GM18867 (cell line): ENCODE measurements at regions not wholly inside any gene's neighbourhood (a gene's known extent, or its start where the extent isn't known, plus 50 kb on each side); places are given as distances from the start of the nearest gene placed in this dataset.

ENCODE experiments used
- ATAC-seq: cut with Tn5 transposase; IDR thresholded peaks from one replicate; pipeline ENCODE4 v1.9.1; 2021; ENCODE audit warnings: mild to moderate bottlenecking, moderate library complexity; ENCODE audit not compliant: unreplicated experiment

DNA sequence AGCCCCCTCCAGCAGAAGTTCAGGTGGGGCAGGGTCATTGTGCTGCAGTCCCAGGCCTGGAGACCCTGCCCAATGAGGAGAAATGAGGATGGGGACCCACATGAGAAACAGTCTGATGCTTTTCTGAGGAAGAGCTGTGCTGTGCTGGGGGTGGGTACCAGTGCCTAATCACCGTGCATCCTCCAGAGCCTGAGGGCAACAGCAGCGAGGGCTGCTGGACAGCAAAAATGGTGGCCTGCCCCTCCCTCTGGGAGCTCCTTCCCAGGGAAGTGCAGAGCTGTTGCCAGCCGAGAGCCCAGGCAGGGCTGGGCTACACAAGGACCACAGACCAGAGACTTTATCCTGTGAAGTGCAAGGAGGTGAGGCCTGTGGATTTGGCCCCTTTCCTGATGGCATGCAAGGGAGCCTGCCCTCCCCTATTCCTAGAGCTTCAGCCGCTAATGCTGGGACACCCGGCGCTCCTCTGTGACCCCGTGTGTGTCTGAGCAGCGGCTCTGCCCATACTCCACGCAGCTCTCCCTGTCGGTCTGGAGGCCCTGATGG lies 134.8 kb downstream of the DSEL start:
- no peak for ATAC-seq

DNA sequence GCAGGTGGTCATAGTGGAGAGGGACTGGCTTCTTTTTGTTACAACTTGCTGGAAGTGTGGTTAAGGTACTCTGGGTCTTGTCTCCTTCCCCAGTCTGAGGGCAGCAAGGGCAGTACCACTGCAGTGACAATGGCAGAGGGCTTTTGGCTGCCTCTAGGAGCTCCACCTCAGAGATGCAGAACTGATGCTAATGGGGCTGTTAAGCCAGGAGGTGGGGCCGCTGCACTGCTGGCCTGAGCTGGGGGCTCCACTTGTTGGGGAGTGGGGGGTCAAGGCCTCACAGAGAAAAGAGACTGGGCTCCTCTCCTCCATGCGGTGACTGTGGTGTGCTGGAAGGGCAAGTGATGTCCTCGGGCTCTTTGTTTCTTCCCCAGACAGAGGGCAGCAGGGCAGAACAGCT lies 135.7 kb downstream of the DSEL start:
- no peak for ATAC-seq

DNA sequence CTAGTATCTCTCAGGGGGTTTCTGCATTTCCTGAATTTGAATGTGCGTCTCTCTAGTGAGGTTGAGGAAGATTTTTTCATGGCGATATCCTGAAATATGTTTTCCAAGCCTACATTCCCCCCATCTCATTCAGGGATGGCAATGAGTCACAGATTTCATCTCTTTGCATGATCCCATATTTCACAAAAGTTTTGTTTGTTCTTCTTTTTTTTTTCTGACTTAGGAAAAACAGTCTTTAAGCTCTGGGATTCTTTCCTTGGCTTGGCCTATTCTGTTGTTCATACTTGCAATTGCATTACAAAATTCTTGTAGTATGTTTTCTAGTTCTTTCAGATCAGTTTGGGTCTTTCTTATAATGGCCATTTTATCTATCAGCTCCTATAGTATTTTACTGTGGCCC lies 136.5 kb downstream of the DSEL start:
- ATAC-seq: no peak

DNA sequence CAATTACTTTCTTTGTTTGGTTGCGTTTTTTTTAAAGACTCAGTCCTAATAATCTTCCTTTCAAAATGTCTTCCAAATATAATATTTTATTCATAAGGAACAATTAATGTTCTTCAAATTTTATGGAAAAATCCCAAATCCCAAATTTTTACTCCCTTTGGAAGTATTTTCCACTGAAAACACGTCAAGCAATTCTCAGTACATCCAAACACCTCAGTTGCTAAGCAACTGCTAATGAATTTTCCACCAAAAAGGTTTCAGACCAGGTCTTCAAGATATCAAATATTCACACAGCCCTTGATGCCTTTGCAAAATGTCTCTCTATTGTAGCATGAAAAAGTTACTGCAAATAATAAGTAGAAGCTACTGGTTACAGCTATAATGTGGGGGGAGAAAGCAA lies 140.1 kb downstream of the DSEL start:
- no peak for ATAC-seq

DNA sequence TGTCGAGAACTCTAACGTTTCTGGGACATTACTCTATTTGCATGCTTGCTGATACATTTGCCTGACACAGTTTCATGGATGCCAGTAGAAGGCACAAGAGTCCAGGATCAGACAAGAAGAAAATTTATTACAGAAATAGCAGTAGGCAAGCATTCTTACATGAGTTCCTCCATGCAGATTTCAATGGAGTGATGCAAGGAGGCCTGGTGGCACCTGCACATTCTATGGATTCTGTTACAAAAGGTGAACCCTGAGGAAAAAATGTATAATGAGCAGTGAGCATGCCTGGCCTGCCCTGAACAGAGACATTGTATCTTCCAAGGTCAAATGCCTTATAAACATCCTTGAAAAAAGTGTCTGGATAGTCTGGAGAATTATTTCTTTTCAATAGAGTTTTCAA lies 142.9 kb downstream of the DSEL start:
- no peak for ATAC-seq

DNA sequence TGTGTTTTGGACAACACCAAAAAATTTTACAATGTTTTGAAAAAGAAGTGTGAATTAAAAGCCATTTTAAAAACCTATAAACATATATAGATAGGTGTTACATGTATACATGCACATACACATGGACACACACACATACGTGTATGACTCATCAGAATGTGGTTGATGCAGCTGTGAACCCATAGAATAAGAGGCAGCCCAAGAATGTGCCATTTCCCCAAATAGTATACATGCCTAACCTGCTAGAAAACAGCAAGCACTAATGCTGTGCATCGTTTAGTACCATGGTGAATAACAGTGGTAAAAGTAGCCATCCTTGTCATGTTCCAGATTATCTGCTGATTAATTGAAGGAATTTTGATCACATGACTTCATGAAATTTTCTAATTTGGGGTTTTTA lies 149.0 kb downstream of the DSEL start:
- no peak for ATAC-seq

DNA sequence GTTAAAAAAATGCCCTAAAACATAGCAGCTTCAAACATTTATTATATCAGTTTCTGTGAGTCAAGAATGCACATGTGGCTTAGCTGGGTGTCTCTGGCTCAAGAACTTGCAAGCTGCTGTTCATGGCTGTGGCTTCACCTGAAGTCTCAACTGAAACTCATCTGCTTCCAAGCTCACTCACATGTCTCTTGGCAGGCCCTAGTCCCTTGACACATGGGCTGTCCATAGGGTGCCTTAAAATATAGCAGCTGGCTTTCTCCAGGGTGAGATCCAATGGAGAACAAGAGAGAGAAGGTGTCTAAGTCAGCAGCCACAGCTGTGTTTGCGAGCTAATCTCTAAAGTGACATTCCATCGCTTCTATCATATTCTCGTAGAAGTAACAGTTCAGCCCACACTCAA lies 152.8 kb downstream of the DSEL start:
- no peak for ATAC-seq

DNA sequence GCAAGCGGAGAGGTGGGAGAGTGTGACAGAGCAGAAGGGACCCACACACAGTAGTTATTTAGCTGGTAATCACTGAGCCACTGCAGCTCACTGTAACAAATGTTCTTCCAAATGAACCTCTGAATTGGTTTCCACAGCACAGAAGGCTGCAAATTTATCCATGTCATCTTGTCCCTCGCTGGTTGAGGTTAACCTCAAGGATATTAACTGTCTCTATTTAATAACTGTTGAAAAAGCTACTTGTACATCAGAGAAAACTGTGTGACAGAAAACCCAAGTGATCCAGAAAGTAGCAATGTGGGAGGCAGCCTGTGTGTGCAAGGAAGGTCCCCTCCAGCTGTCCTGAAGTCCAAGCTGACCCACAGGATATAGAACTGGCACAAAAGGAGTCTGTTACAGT lies 153.6 kb downstream of the DSEL start:
- ATAC-seq: no peak

DNA sequence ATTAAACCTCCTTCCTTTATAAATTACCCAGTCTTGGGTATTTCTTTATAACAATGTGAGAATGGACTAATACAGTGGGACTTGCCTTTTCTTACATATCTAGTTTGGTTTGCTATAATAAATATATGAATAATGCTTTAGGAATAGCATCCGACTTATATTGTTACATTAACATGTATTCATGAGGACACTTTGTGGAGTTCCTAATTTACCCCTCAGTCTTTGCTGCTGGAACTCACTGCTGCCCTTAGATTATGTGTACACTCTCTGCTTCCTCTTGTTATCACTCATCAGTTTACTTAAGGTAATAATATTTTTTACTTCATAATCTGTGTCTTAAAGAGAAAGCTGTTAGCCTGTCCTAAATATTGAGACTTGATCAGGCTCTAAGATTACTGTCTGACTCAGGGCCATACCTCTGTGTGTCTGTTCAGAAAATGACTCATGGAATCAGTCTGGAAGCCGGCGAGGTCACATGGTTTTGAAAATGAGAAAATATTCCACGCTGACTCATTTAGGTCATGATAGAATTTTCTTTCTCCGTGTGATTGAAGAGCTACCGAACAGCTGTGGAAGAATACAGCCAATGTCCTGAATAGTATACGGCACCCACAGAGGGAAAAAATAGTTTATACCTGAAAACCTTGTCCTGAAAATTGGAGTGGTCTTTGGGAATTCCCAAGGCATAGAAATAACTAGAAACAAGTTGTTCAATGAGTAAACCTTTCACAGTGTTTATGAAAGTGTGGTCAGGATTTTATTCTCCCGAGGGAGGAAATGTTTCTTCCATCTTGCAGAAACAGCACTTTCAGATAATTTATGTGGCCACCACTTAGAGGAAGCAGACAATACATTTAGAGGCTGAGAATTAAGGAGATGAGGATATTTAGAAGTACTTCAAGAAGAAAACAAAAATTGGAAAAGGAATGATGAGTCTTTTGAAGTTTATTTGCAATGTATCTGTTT lies 156.4 kb downstream of the DSEL start:
- peak; percentile 60 for ATAC-seq

DNA sequence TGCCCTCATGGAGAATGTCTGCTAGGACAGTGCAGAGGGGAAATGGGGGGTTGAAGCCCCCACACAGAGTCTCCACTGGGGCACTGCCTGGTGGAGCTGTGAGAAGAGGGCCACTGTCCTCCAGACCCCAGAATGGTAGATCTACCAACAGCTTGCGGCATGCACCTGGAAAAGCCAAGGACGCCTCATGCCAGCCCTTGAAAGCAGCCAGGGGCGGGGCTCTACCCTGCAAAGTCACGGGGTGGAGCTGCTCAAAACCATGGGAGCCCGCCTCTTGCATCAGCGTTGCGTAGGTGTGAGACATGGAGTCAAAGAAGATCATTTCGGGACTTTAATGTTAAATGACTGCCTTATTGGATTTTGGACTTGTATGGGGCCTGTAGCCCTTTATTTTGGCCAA lies 157.6 kb downstream of the DSEL start:
- ATAC-seq: no peak

DNA sequence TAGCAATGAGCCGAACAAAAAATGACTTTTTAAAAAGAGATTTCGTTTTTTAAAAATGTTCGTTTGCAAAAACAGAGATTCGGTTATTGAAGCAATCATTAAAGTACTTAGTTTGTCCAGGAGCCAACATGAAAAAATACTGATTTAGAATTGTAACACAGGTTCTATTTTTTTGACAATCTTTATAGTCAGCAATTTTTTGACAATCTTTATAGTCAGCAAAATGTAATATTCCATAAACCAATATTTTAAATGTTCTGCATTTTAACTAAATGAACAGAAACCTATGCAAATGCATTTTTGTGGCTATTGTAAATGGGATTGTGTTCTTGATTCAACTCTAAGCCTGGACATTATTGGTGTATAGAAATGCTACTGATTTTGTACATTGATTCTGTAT lies 161.8 kb downstream of the DSEL start:
- ATAC-seq: no peak

DNA sequence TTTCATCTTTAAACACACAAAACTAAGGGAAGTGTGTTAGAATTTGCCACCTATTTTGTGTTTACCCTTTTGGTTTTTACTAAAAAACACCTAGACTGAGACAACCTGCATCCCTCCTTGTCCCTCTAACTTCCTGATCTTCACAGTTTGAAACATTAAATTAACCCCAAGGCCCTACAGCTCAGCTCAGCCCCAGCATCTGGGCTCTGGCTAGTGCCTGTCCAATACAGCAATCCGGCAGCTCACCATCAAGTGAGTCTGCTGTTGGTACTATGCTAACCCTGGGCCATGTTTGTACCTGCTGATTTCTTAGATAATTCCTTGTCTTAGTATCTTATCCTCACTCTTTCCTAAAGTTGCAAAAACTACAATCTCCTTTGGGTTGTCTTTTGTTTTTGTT lies 162.4 kb downstream of the DSEL start:
- ATAC-seq: no peak

DNA sequence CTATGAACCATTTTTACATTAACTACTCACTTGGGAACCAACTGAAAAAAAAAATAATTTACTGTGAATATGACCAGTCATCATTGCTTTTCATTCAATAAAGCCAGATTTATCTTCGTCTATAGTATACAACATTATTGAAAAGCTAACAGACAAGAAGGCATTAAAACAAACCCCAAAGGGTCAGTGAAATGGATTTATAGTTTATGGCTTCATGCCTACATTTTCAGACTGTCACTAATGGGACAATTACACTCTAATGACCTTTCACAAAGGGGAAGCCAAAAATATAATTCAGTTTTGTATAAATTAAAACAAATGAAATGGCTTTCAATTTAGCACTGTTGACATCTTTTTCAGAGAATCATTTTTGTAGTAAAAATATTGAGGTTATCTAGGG lies 169.1 kb downstream of the DSEL start:
- no peak for ATAC-seq

DNA sequence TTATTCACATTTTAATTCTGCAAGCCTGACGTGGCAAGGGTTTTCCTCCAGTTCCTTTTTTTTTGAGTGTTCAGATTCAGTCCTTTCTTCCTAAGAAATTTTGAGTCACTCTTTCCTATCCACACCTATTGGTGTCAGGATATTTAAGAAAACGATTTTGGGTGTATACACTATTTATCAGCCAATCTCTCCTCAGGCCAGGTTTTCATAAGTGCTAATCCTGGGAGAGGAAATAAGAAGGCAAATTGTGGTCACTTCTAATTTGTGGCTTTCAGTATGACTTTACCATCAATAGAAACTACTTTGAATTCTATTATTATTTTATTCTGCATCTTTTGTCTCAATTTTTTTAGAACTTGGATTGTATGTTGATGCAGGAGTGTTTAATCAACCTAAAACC lies 174.4 kb downstream of the DSEL start:
- no peak for ATAC-seq

DNA sequence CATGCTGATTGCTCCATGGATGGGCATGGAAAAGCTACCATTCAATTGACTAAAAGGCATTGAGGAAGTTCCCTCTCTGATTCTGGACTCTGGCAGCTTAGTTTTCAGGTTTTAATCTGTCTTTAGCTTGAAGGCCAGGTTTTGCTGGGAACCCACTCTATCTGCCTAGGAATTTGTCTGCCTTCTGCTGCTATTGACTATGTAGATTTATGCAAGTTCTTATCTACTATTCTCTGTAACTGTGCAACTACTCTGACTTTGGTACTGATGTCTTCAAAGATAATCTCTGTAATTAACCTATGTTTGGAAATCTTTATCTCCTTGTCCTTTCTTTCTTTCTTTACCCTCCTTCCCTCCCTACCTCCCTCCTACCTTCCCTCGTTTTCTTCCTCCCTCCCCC lies 178.8 kb downstream of the DSEL start:
- ATAC-seq: no peak

DNA sequence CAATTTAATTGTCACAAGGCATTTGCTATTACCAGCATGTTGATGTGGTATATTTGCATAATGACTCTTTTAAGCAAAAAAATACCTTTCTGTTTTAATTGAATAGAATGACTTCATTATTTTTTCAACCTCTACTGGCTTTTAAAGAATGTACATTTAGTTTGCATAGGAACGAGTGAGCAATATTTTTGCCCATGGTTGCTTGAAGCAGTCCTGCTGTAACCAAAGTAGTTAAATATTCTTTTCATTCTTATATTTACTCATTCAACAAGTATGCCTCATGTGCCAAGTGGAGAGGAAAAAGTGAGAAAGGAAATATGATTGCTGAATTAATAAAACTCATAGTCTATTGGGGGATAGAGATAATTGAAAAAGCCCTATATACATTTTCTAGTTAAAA lies 184.7 kb downstream of the DSEL start:
- ATAC-seq: no peak

DNA sequence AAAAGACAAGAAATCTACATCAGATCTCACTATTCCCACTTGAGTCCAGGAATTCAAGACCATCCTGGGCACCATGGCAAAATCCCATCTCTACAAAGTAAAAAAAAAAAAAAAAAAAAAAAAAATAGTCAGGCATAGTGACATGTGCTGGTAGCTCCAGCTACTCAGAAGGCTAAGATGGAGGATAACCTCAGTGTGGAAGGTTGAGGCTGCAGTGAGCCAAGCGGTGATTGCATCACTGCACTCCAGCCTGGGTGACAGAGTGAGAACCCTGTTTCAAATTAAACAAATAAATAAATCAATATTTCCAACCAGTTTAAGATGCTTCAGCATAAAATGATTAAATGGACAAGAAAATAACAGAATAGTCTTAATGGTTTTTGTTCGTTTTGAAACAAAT lies 197.4 kb downstream of the DSEL start:
- ATAC-seq: no peak

DNA sequence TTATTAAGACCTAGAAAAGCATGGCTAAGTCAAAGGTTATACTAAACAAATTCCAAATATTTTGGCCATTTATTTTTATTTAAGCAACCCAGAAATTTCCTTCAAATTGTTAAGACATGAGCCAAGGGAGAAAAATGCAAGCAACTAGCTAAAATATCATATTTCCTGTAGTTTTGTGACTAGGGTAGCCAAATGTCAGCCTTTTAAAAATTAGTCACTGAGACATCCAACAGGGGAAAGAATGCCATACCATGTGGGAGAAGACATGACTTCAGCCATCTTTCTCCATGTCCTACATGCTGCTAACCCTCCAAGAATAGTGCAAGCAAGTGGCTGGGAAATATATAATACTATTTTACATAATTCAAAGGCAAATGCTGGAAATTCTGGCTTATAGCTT lies 197.9 kb downstream of the DSEL start:
- no peak for ATAC-seq

DNA sequence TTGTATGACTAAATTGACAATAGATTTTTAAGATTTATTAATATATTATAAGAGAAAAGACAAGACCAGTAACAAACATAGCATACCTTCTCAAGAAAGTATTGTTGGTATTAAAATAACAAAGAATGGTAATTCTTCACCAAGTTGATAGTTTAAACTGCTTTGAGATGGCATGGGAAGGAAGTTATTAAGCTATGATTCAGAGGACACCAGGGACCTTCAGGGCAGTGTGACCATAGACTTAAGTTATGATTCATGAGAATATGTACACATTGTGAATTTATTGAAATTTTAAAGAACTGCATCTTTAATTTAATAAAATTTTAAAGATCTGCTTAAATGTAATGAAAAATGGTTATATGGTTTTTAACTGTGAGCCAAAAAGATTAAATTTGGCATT lies 205.7 kb downstream of the DSEL start:
- no peak for ATAC-seq

DNA sequence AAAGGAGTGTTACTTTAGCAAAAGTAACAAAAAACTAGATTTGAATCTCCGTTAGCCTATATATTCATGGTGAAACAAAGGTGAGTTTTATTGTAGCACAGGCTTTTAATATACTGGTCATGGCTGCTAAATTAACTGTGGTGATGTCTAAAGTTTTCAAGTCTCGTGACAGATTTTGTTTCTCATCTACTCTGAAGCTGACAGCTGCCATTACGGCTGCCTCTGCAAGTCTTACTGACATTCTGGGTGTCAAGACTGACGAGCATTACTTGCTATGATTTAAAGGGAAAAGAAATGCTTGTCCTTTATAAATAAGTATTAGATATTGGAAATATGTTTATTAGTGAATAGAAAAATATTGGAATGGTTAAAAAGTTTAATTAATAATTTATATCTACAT lies 207.7 kb downstream of the DSEL start:
- ATAC-seq: no peak

DNA sequence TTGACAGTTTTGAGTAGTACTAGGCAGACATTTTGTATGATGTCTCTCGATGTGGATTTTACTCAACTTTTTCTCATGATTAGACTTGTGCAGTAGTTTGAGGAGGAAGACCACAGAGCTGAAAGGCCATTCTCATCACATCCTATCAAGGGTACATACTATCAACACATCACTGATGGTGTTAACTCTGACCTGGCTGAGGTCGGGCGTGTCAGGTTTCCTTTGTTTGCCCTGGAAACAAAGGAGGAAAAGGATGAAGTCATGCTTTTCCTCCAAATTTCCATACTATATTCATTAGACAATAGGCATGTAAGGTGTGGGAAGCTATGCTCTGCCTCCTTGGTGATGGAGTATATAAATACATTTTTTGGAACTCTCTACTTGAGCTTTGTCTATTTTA lies 211.1 kb downstream of the DSEL start:
- ATAC-seq: no peak

DNA sequence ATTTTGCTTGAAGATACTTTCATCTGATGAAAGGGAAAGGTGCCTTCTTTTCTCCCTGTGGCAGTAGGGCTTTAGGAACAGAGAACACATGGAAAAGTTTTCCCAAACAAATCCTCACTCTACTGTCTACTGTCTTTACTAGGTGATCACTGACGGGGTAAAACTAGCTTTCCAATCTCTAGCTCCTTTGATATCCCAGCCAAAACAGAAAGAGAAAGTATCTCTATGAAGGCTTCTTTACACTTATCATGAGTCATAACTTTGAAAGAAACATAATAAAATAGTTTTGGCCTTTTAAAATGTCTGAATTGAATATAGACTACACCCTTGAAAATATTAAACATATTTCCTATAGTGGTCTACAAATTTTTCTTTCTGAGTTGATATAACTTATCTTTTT lies 214.5 kb downstream of the DSEL start:
- no peak for ATAC-seq

DNA sequence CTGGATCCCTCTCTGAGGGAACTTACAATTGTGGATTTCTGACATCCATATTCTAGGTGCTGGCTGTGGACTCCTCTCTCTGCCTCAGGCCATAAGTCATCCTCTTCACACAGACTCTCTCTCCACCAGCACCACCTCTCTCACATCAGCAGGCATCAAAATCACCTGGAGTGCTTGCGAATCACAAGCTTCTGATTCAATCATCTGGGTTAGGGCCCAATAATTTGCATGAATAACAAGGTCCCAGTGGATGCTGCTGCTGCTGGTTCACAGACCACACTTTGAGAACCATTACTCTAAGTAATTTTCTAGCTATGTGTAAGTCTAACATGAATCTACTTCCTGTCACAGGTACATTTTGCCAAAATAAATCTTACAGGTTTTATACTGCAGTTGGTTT lies 214.9 kb downstream of the DSEL start:
- no peak for ATAC-seq
